Mesothelial cell of epicardium (in vitro differentiated cells): ENCODE measurements at regions not wholly inside any gene's neighbourhood (a gene's known extent, or its start where the extent isn't known, plus 50 kb on each side); places are given as distances from the start of the nearest gene placed in this dataset.

Experiments used
- DNase-seq, 2 experiments: peaks; one replicate each; pipeline ENCODE4 v3.0.0; 2021; ENCODE audit warnings: low spot score in 2 of 2; ENCODE audit not compliant: unreplicated experiment in 2 of 2
- H3K27ac Mint-ChIP-seq: 2 replicates; pipeline ENCODE4 v1.8.0; 2021; ENCODE audit warnings: mixed read lengths
- H3K27me3 Mint-ChIP-seq: 2 replicates; pipeline ENCODE4 v1.8.0; 2021; ENCODE audit warnings: low read depth, mixed read lengths
- H3K36me3 Mint-ChIP-seq: 2 replicates; pipeline ENCODE4 v1.8.0; 2021; ENCODE audit warnings: mixed read lengths
- H3K4me1 Mint-ChIP-seq: 2 replicates; pipeline ENCODE4 v1.8.0; 2021; ENCODE audit warnings: mixed read lengths
- H3K4me3 Mint-ChIP-seq: 2 replicates; pipeline ENCODE4 v1.8.0; 2021; ENCODE audit warnings: mild to moderate bottlenecking, moderate library complexity, mixed read lengths
- H3K9me3 Mint-ChIP-seq: 2 replicates; pipeline ENCODE4 v1.8.0; 2021; ENCODE audit warnings: mixed read lengths
- TF ChIP-seq, protein P1 (sequence below): fragments of 200-600 bp; sonication (generic); IDR thresholded peaks from one replicate; pipeline ENCODE4 v1.5.0; 2021; ENCODE audit warnings: antibody characterized with exemption; ENCODE audit not compliant: unreplicated experiment

DNA sequence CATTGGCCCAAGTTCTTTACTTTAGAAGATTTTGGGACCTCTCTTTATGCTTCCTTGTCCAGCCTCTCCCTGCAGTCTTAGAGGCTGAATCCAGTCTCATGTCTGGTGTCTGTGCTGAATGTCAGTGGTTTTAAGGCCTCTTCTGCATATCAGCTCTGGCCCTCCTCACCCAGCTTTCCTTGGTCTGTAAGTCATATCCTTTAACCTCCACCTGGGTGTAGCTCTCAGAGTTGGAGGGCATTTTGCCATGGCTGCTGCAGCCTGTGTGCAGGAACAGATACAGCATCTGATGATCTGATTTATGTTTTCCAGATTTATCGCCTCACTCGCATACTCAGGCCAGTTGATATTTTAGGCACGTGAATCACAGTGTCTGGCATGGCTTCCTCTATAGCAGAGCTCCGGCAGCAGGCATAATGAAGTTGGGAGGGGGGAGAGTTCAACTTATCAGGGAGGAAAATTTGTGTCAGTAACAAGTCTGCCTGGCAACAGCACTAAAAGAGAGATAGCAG lies 335.0 kb downstream of the PCNX1 start:
- no peak for DNase-seq
- Mint-ChIP-seq H3K36me3 (no peaks in the 10 kb centered on the region), H3K27ac (peak overlapping the region; percentile 14), H3K9me3 (peaks cover 8% of the 10 kb centered on the region), H3K27me3 (peaks cover 2% of the 10 kb centered on the region), H3K4me1 (peaks cover 12% of the 10 kb centered on the region), H3K4me3 (no peak overlapping the region)
- TF ChIP-seq, protein P1, sequence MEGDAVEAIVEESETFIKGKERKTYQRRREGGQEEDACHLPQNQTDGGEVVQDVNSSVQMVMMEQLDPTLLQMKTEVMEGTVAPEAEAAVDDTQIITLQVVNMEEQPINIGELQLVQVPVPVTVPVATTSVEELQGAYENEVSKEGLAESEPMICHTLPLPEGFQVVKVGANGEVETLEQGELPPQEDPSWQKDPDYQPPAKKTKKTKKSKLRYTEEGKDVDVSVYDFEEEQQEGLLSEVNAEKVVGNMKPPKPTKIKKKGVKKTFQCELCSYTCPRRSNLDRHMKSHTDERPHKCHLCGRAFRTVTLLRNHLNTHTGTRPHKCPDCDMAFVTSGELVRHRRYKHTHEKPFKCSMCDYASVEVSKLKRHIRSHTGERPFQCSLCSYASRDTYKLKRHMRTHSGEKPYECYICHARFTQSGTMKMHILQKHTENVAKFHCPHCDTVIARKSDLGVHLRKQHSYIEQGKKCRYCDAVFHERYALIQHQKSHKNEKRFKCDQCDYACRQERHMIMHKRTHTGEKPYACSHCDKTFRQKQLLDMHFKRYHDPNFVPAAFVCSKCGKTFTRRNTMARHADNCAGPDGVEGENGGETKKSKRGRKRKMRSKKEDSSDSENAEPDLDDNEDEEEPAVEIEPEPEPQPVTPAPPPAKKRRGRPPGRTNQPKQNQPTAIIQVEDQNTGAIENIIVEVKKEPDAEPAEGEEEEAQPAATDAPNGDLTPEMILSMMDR = no peak

DNA sequence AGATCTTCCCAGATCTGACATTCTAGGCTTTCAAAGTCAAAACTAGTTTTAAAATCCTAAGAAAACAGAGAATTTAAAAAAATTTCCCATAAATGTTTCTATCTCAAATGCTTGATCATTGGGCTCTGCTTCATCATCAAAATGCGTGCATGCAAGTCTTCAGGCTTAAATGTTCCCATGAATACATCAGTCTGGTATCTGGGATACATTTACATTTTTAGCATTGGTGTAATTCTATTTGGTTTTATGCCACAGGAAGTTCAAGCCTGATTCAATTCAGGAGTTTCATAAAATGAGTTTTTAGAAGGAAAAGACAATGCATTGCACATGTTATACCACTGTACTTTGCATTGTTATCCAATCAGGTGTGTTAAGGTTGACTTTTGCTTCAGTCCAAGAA lies 336.4 kb downstream of the PCNX1 start:
- Mint-ChIP-seq H3K9me3 (peaks cover 17% of the 10 kb centered on the region), H3K27ac (no peak overlapping the region), H3K4me3 (no peak overlapping the region), H3K27me3 (no peaks in the 10 kb centered on the region), H3K4me1 (peaks cover 21% of the 10 kb centered on the region), H3K36me3 (no peaks in the 10 kb centered on the region)
- no peak for DNase-seq
- TF ChIP-seq, protein P1 = no peak

DNA sequence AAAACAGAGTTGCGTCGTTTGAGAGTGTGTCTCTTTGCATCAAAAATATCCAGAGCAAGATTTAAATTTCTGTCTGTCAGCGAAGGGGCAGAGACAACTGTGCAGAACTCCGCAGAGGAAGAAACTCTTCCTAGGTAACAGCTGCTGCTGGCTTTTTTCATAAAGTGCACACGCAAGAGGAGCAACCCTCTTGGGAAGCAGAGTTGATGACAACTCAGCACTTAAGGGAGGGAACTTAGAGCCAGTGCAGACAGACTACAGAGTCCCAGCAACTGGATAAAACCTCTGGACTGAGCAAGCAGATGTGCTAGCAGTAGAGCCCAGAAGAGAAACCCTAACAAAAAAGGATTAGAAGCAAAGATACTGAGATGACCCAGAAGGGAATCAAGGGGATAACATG lies 337.1 kb downstream of the PCNX1 start:
- H3K27me3 Mint-ChIP-seq = no peaks in the 10 kb centered on the region
- no peak overlapping the region for H3K27ac Mint-ChIP-seq
- no peak for DNase-seq
- peaks cover 17% of the 10 kb centered on the region for H3K9me3 Mint-ChIP-seq
- TF ChIP-seq, protein P1 = no peak
- peaks cover 22% of the 10 kb centered on the region for H3K4me1 Mint-ChIP-seq
- H3K4me3 Mint-ChIP-seq = no peak overlapping the region
- H3K36me3 Mint-ChIP-seq = no peaks in the 10 kb centered on the region

DNA sequence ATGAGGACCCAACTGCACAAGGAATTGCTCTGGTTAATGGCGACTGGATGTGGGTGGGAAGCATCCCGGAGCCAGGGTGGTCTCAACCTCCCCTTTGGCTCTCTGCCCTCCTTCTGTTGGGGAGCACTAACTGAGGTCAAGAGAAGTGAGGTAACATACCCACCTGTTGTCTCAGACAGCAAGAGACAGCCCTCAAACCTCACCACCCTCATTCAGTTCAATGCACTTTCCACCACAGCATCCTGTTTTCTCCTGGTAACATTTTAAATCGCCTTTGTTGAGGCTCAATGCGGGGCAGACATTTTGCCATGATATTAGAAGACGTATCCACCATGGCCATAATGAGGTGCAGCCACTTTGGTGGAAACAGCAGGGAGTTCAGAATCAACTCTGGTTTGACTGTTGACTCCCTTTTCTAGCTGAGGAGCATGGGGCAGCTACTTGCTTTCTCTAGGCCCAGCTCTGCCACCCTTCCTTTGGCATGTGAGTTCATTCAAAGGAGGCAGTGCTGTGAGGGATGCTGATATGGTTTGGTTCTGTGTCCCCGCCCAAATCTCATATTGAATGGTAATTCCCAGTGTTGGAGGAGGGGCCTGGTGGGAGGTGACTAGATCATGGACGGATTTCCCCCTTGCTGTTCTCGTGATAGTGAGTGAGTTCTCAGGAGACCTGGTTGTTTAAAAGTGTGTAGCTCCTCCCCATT lies 338.6 kb downstream of the PCNX1 start:
- TF ChIP-seq, protein P1 = no peak
- H3K27ac Mint-ChIP-seq = no peak overlapping the region
- no peaks in the 10 kb centered on the region for H3K36me3 Mint-ChIP-seq
- H3K4me1 Mint-ChIP-seq = peaks cover 24% of the 10 kb centered on the region
- no peak for DNase-seq
- no peak overlapping the region for H3K4me3 Mint-ChIP-seq
- H3K9me3 Mint-ChIP-seq = peaks cover 27% of the 10 kb centered on the region
- H3K27me3 Mint-ChIP-seq = no peaks in the 10 kb centered on the region

DNA sequence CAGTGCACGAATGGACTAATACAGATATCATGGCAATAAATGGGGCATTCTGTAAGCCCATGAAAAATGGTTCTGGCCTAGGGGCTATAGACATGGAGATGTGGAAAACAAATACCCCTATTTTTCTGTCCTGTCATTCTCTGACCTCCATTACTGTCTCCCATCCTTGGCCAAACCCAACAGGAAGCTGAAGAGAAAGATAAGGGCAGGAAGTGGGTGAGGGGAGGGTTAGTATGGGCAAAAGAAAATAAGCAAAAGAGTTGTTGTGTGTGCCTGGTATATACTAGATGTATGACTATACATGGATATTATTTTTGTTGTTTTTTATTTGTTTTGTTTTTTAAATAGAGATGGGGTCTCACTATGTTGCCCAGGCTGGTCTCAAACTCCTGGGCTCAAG lies 339.3 kb downstream of the PCNX1 start:
- no peak overlapping the region for H3K27ac Mint-ChIP-seq
- no peak for DNase-seq
- H3K9me3 Mint-ChIP-seq = peaks cover 32% of the 10 kb centered on the region
- H3K4me1 Mint-ChIP-seq = peaks cover 24% of the 10 kb centered on the region
- H3K4me3 Mint-ChIP-seq = no peak overlapping the region
- no peaks in the 10 kb centered on the region for H3K36me3 Mint-ChIP-seq
- TF ChIP-seq, protein P1 = no peak
- no peaks in the 10 kb centered on the region for H3K27me3 Mint-ChIP-seq
